ENCODE measurements at regions not wholly inside any gene's neighbourhood (a gene's known extent, or its start where the extent isn't known, plus 50 kb on each side); places are given as distances from the start of the nearest gene placed in this dataset.
"Not testable (repeated sequence)": the region's sequence is repeated elsewhere in the genome, so short reads cannot be mapped to it uniquely, and the experiment has no call there.

DNA sequence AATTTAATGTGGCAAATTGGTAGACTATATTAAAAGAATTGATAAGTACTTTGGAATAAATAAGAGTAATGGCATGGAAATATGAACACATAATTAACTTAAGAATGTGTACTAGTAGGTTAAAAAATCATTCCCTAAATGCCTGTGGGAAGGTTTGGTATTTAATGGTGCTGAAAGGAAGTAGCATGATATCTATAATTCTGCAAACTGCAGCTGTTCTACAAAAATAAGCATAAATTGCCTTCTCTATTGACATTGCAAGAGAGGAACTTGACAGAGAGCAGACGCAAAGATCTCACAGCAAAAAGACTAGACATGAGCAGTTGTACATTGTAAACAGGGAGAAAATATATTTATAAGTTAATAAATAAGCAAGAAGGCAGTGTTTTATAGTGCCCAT is 752.5 kb upstream of the PCDH10 start:
- WGBS (ENCODE audit: insufficient coverage): no CpG with 5 or more reads among the region's 1 CpG
- Histone ChIP-seq H3K4me1 (ENCODE audit: control insufficient read depth in 1 of 2, extremely low read depth in 1 of 2, insufficient read depth in 2 of 2, low read length in 2 of 2) (no peaks in the 10 kb centered on the region), H3K9me3 (no peaks in the 10 kb centered on the region), H3K27me3 (replicated peaks in 1 of 2; ENCODE audit: control insufficient read depth in 2 of 2, extremely low read depth in 1 of 2, insufficient read depth in 2 of 2, low read length in 1 of 2) (no peaks in the 10 kb centered on the region), H3K4me3 (ENCODE audit: control insufficient read depth in 1 of 2, extremely low read depth in 1 of 2, low read length in 1 of 2) (no peak overlapping the region), H3K27ac (ENCODE audit: low read length) (no peak overlapping the region), H3K36me3 (ENCODE audit: control insufficient read depth in 2 of 2, extremely low read depth in 1 of 2, insufficient read depth in 1 of 2, low read length in 1 of 2) (no peaks in the 10 kb centered on the region)
- no peak overlapping the region for H3K4me3 Mint-ChIP-seq
- POLR2A ChIA-PET: no interaction called here
- peaks cover 0 to 8% (median 3%) of the 10 kb centered on the region in 3 donors for H3K9me3 Mint-ChIP-seq
- CTCF ChIA-PET: no interaction called here
- H3K4me1 Mint-ChIP-seq: no peaks in the 10 kb centered on the region
- no peak for DNase-seq
- ATAC-seq (replicated peaks in 1 of 4): no peak
- no peaks in the 10 kb centered on the region for H3K36me3 Mint-ChIP-seq
- H3K27ac Mint-ChIP-seq: no peak overlapping the region
- H3K27me3 Mint-ChIP-seq: no peaks in the 10 kb centered on the region

- H3K4me3 Mint-ChIP-seq: no peak overlapping the region
Observed at GRCh38 chr4:132417220-132417619, 731.9 kb upstream of the PCDH10 start.

GRCh38 chr4:132427125-132427524 is 722.0 kb upstream of the PCDH10 start:
- Mint-ChIP-seq H3K4me1 (no peaks in the 10 kb centered on the region), H3K27ac (no peak overlapping the region), H3K27me3 (no peaks in the 10 kb centered on the region), H3K36me3 (no peaks in the 10 kb centered on the region), H3K9me3 (peaks cover 6 to 24% (median 7%) of the 10 kb centered on the region in 3 donors), H3K4me3 (no peak overlapping the region)
- Histone ChIP-seq H3K27me3 (replicated peaks in 1 of 2; ENCODE audit: control insufficient read depth in 2 of 2, extremely low read depth in 1 of 2, insufficient read depth in 2 of 2, low read length in 1 of 2) (no peaks in the 10 kb centered on the region), H3K27ac (ENCODE audit: low read length) (no peak overlapping the region), H3K36me3 (ENCODE audit: control insufficient read depth in 2 of 2, extremely low read depth in 1 of 2, insufficient read depth in 1 of 2, low read length in 1 of 2) (no peaks in the 10 kb centered on the region), H3K9me3 (no peaks in the 10 kb centered on the region), H3K4me3 (ENCODE audit: control insufficient read depth in 1 of 2, extremely low read depth in 1 of 2, low read length in 1 of 2) (no peak overlapping the region), H3K4me1 (ENCODE audit: control insufficient read depth in 1 of 2, extremely low read depth in 1 of 2, insufficient read depth in 2 of 2, low read length in 2 of 2) (no peaks in the 10 kb centered on the region)
- ChIA-PET POLR2A (no interaction called here), CTCF (no interaction called here)
- ATAC-seq (replicated peaks in 1 of 4) (no peak), DNase-seq (no peak)
- 40% methylated on average over 1 of the region's 3 CpGs for WGBS (ENCODE audit: insufficient coverage)

More at GRCh38 chr4:132417220-132417619, 731.9 kb upstream of the PCDH10 start:
- DNase-seq (no peak), ATAC-seq (replicated peaks in 1 of 4) (no peak)
- H3K27me3 ChIP-seq (replicated peaks in 1 of 2; ENCODE audit: control insufficient read depth in 2 of 2, extremely low read depth in 1 of 2, insufficient read depth in 2 of 2, low read length in 1 of 2): no peaks in the 10 kb centered on the region
- WGBS (ENCODE audit: insufficient coverage): 75% methylated on average over 1 of the region's 3 CpGs
- no peaks in the 10 kb centered on the region for H3K9me3 ChIP-seq
- Mint-ChIP-seq H3K27ac (no peak overlapping the region), H3K27me3 (no peaks in the 10 kb centered on the region), H3K9me3 (peaks cover 10 to 45% (median 22%) of the 10 kb centered on the region in 3 donors), H3K36me3 (no peaks in the 10 kb centered on the region), H3K4me1 (no peaks in the 10 kb centered on the region)
- ChIA-PET POLR2A (no interaction called here), CTCF (no interaction called here)
- H3K4me1 ChIP-seq (ENCODE audit: control insufficient read depth in 1 of 2, extremely low read depth in 1 of 2, insufficient read depth in 2 of 2, low read length in 2 of 2): no peaks in the 10 kb centered on the region
- no peak overlapping the region for H3K27ac ChIP-seq (ENCODE audit: low read length)
- no peak overlapping the region for H3K4me3 ChIP-seq (ENCODE audit: control insufficient read depth in 1 of 2, extremely low read depth in 1 of 2, low read length in 1 of 2)
- no peaks in the 10 kb centered on the region for H3K36me3 ChIP-seq (ENCODE audit: control insufficient read depth in 2 of 2, extremely low read depth in 1 of 2, insufficient read depth in 1 of 2, low read length in 1 of 2)

- ChIA-PET CTCF (no interaction called here), POLR2A (no interaction called here)
- DNase-seq (no peak), ATAC-seq (replicated peaks in 1 of 4) (no peak)
- Histone ChIP-seq H3K4me1 (ENCODE audit: control insufficient read depth in 1 of 2, extremely low read depth in 1 of 2, insufficient read depth in 2 of 2, low read length in 2 of 2) (no peaks in the 10 kb centered on the region), H3K36me3 (ENCODE audit: control insufficient read depth in 2 of 2, extremely low read depth in 1 of 2, insufficient read depth in 1 of 2, low read length in 1 of 2) (no peaks in the 10 kb centered on the region), H3K27ac (ENCODE audit: low read length) (no peak overlapping the region), H3K27me3 (replicated peaks in 1 of 2; ENCODE audit: control insufficient read depth in 2 of 2, extremely low read depth in 1 of 2, insufficient read depth in 2 of 2, low read length in 1 of 2) (no peaks in the 10 kb centered on the region), H3K9me3 (no peaks in the 10 kb centered on the region), H3K4me3 (ENCODE audit: control insufficient read depth in 1 of 2, extremely low read depth in 1 of 2, low read length in 1 of 2) (no peak overlapping the region)
- no peaks in the 10 kb centered on the region for H3K36me3 Mint-ChIP-seq
- H3K27me3 Mint-ChIP-seq: no peaks in the 10 kb centered on the region
- H3K4me1 Mint-ChIP-seq: no peaks in the 10 kb centered on the region
- H3K4me3 Mint-ChIP-seq: no peak overlapping the region
- no peak overlapping the region for H3K27ac Mint-ChIP-seq
- peaks cover 3 to 7% (median 3%) of the 10 kb centered on the region in 3 donors for H3K9me3 Mint-ChIP-seq
Observed at GRCh38 chr4:132437117-132437516, 712.0 kb upstream of the PCDH10 start.

DNA sequence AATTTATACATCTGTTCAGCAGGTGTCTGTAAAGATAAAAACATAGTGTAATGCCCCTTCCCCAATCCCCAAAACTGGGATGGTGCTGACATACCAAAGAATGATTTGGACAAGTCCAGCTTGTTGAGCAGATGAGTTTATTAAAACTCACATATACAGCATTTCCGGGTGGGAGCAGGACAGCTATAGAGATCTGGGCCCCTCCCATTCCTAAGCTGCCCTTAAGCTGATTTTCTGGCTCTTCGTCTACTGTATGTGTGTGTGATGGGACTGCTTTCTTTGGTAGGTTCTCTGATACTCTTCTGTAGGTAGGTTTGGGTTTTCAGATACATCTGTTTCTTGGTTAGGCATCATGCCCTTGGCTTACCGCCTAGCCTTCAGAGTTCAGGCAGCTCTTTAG is 703.7 kb upstream of the PCDH10 start:
- no peak overlapping the region for H3K27ac ChIP-seq (ENCODE audit: low read length)
- no peaks in the 10 kb centered on the region for H3K27me3 ChIP-seq (replicated peaks in 1 of 2; ENCODE audit: control insufficient read depth in 2 of 2, extremely low read depth in 1 of 2, insufficient read depth in 2 of 2, low read length in 1 of 2)
- WGBS (ENCODE audit: insufficient coverage): no CpG with 5 or more reads among the region's 3 CpGs
- no peak overlapping the region for H3K4me3 ChIP-seq (ENCODE audit: control insufficient read depth in 1 of 2, extremely low read depth in 1 of 2, low read length in 1 of 2)
- H3K9me3 ChIP-seq: no peaks in the 10 kb centered on the region
- no peaks in the 10 kb centered on the region for H3K4me1 Mint-ChIP-seq
- H3K27ac Mint-ChIP-seq: no peak overlapping the region
- no peaks in the 10 kb centered on the region for H3K27me3 Mint-ChIP-seq
- POLR2A ChIA-PET: no interaction called here
- DNase-seq: no peak
- ATAC-seq (replicated peaks in 1 of 4): no peak
- no peaks in the 10 kb centered on the region for H3K36me3 ChIP-seq (ENCODE audit: control insufficient read depth in 2 of 2, extremely low read depth in 1 of 2, insufficient read depth in 1 of 2, low read length in 1 of 2)
- CTCF ChIA-PET: no interaction called here
- H3K36me3 Mint-ChIP-seq: no peaks in the 10 kb centered on the region
- H3K4me1 ChIP-seq (ENCODE audit: control insufficient read depth in 1 of 2, extremely low read depth in 1 of 2, insufficient read depth in 2 of 2, low read length in 2 of 2): no peaks in the 10 kb centered on the region
- peaks cover 5 to 30% (median 22%) of the 10 kb centered on the region in 3 donors for H3K9me3 Mint-ChIP-seq
- H3K4me3 Mint-ChIP-seq: no peak overlapping the region

- H3K27me3 Mint-ChIP-seq; H3K27me3 ChIP-seq (replicated peaks in 1 of 2; ENCODE audit: control insufficient read depth in 2 of 2, extremely low read depth in 1 of 2, insufficient read depth in 2 of 2, low read length in 1 of 2); POLR2A ChIA-PET; H3K4me1 ChIP-seq (ENCODE audit: control insufficient read depth in 1 of 2, extremely low read depth in 1 of 2, insufficient read depth in 2 of 2, low read length in 2 of 2); H3K4me3 Mint-ChIP-seq; H3K4me3 ChIP-seq (ENCODE audit: control insufficient read depth in 1 of 2, extremely low read depth in 1 of 2, low read length in 1 of 2); H3K4me1 Mint-ChIP-seq; ATAC-seq (replicated peaks in 1 of 4); CTCF ChIA-PET; H3K9me3 ChIP-seq; H3K27ac ChIP-seq (ENCODE audit: low read length); H3K36me3 ChIP-seq (ENCODE audit: control insufficient read depth in 2 of 2, extremely low read depth in 1 of 2, insufficient read depth in 1 of 2, low read length in 1 of 2); H3K27ac Mint-ChIP-seq; DNase-seq; H3K36me3 Mint-ChIP-seq: not testable (repeated sequence)
- H3K9me3 Mint-ChIP-seq: peaks cover 16 to 19% (median 17%) of the 10 kb centered on the region in 3 donors
- 89% methylated on average over 8 of the region's 9 CpGs for WGBS (ENCODE audit: insufficient coverage)
Observed at GRCh38 chr4:132457987-132458386, 691.1 kb upstream of the PCDH10 start.

DNA sequence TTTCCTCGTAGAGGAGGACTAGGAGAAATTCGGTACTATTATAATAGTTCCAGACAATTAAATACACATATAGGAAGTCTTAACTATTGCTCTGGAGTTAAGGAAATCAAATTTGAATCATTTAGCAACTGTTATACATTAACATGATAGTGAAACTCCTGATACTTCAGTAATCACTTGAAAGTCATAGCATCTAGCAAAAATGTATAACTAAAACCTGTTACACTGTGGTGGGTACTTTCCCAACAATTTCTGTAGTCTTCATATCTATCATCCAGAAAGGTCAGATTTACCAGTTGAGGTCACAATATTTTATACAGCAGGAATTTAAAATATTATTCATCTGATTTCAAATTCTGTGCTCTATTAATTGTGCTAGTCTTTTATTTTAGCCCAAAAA is 669.6 kb upstream of the PCDH10 start:
- Histone ChIP-seq H3K27me3 (replicated peaks in 1 of 2; ENCODE audit: control insufficient read depth in 2 of 2, extremely low read depth in 1 of 2, insufficient read depth in 2 of 2, low read length in 1 of 2) (no peaks in the 10 kb centered on the region), H3K9me3 (no peaks in the 10 kb centered on the region), H3K4me3 (ENCODE audit: control insufficient read depth in 1 of 2, extremely low read depth in 1 of 2, low read length in 1 of 2) (no peak overlapping the region), H3K36me3 (ENCODE audit: control insufficient read depth in 2 of 2, extremely low read depth in 1 of 2, insufficient read depth in 1 of 2, low read length in 1 of 2) (no peaks in the 10 kb centered on the region), H3K4me1 (ENCODE audit: control insufficient read depth in 1 of 2, extremely low read depth in 1 of 2, insufficient read depth in 2 of 2, low read length in 2 of 2) (no peaks in the 10 kb centered on the region), H3K27ac (ENCODE audit: low read length) (no peak overlapping the region)
- no CpG with 5 or more reads among the region's 2 CpGs for WGBS (ENCODE audit: insufficient coverage)
- no peaks in the 10 kb centered on the region for H3K27me3 Mint-ChIP-seq
- H3K36me3 Mint-ChIP-seq: no peaks in the 10 kb centered on the region
- CTCF ChIA-PET: no interaction called here
- ATAC-seq (replicated peaks in 1 of 4) (no peak), DNase-seq (no peak)
- H3K4me1 Mint-ChIP-seq: no peaks in the 10 kb centered on the region
- H3K9me3 Mint-ChIP-seq: peaks cover 3 to 12% (median 3%) of the 10 kb centered on the region in 3 donors
- H3K27ac Mint-ChIP-seq: no peak overlapping the region
- POLR2A ChIA-PET: no interaction called here
- no peak overlapping the region for H3K4me3 Mint-ChIP-seq

Measured in T-cell (primary cell).